OCI-LY7 (cell line): ENCODE measurements at regions not wholly inside any gene's neighbourhood (a gene's known extent, or its start where the extent isn't known, plus 50 kb on each side); places are given as distances from the start of the nearest gene placed in this dataset.

Experiments used
- BruUV-seq: library from RNA; stranded (reverse); fragments of 400-500 nt; replicated peaks from 2 replicates; lab custom pipeline; 2021; lab: Mats Ljungman, UMichigan
- CTCF ChIA-PET: fragments of 300-600 bp; sonication (Branson Sonifier 250); formaldehyde crosslinking; loops from one replicate; lab custom pipeline; 2022; ENCODE audit warnings: antibody characterized with exemption; ENCODE audit not compliant: unreplicated experiment; lab: Charles Lee
- POLR2A ChIA-PET: fragments of 300-600 bp; sonication (Branson Sonifier 250); formaldehyde crosslinking; loops from one replicate; lab custom pipeline; 2022; ENCODE audit warnings: antibody characterized with exemption; lab: Charles Lee
- DNase-seq: peaks from one replicate; pipeline ENCODE4 v3.0.0-alpha.2; 2015; ENCODE audit warnings: low spot score
- H2AFZ ChIP-seq: fragments of 200-600 bp; sonication (generic), shearing (Covaris generic); 2 replicates; pipeline ENCODE4 v1.6.1; 2014; ENCODE audit warnings: mild to moderate bottlenecking, antibody characterized with exemption, low read length, moderate library complexity
- H3K27ac ChIP-seq: fragments of 200-600 bp; sonication (generic); 2 replicates; pipeline ENCODE4 v1.5.1; 2014; ENCODE audit warnings: mixed run types, low read depth, mild to moderate bottlenecking, moderate library complexity, low read length, inconsistent platforms; ENCODE audit not compliant: poor library complexity, severe bottlenecking
- H3K36me3 ChIP-seq: fragments of 200-600 bp; sonication (generic); 2 replicates; pipeline ENCODE4 v1.6.1; 2014; ENCODE audit warnings: mild to moderate bottlenecking, antibody characterized with exemption, low read length, moderate library complexity, mixed read lengths; ENCODE audit not compliant: insufficient read depth
- H3K4me1 ChIP-seq: fragments of 200-600 bp; sonication (generic); 2 replicates; pipeline ENCODE4 v1.5.1; 2014; ENCODE audit warnings: mild to moderate bottlenecking, low read length; ENCODE audit not compliant: insufficient read depth, poor library complexity, severe bottlenecking
- H3K4me2 ChIP-seq: fragments of 200-600 bp; sonication (generic); 2 replicates; pipeline ENCODE4 v1.6.1; 2014; ENCODE audit warnings: mild to moderate bottlenecking, low read length
- H3K4me3 ChIP-seq: fragments of 200-600 bp; sonication (generic); 2 replicates; pipeline ENCODE4 v1.5.1; 2014; ENCODE audit warnings: mild to moderate bottlenecking, low read depth, low read length; ENCODE audit not compliant: poor library complexity, severe bottlenecking
- H3K79me2 ChIP-seq: fragments of 200-600 bp; sonication (generic); 2 replicates; pipeline ENCODE4 v1.6.1; 2016; ENCODE audit warnings: low read depth, mild to moderate bottlenecking, low read length, moderate library complexity, mixed read lengths; ENCODE audit not compliant: insufficient read depth
- H3K9me2 ChIP-seq: fragments of 200-600 bp; sonication (generic); 2 replicates; pipeline ENCODE4 v1.6.1; 2016; ENCODE audit warnings: mild to moderate bottlenecking, low read length, mixed read lengths; ENCODE audit not compliant: insufficient read depth
- H3K9me3 ChIP-seq: fragments of 200-600 bp; sonication (generic); 2 replicates; pipeline ENCODE4 v1.6.1; 2014; ENCODE audit warnings: mild to moderate bottlenecking, mixed run types, low read length, mixed read lengths
- H4K20me1 ChIP-seq: fragments of 200-600 bp; sonication (generic); 2 replicates; pipeline ENCODE4 v1.6.1; 2014; ENCODE audit warnings: mild to moderate bottlenecking, antibody characterized with exemption, low read length, moderate library complexity, mixed read lengths; ENCODE audit not compliant: insufficient read depth
- EZH2phosphoT487 ChIP-seq: fragments of 200-600 bp; sonication (generic); IDR thresholded peaks from 2 replicates; pipeline ENCODE4 v1.6.1; 2018; ENCODE audit warnings: low read depth, borderline replicate concordance, mild to moderate bottlenecking, mixed run types, antibody characterized with exemption, low read length, moderate library complexity, mixed read lengths
- intact Hi-C: fragments of 100-400 bp; cut with micrococcal nuclease; formaldehyde crosslinking; loops from one replicate; pipeline ENCODE4 v1.10.0; 2022; ENCODE audit not compliant: unreplicated experiment
- TF ChIP-seq, protein P1 (sequence below): fragments of 200-600 bp; sonication (generic); conservative IDR thresholded peaks from 2 replicates; pipeline ENCODE4 v1.5.1; 2014; ENCODE audit warnings: mild to moderate bottlenecking, antibody characterized with exemption, low read length, moderate library complexity, mixed read lengths

DNA sequence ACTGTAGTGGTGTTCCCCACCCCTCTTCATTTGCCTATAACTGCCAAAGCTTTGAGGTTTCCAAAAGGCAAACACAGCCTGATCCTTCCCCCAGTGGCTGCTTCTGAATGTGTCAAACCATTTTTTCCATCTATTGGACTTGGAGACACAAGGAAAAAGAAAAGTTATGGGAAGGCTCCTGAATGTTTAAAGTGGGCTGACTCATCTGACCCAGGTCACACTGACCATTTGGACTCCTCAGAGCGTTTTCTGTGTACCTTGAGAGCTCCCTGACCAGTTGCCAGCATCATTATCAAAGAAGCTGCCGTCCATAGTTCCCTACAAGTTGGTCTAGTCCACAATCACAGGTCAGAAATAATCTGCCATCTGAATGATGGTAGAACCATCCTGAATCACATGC lies 123.4 kb upstream of the COL3A1 start:
- TF ChIP-seq EZH2phosphoT487 = no peak
- TF ChIP-seq, protein P1, sequence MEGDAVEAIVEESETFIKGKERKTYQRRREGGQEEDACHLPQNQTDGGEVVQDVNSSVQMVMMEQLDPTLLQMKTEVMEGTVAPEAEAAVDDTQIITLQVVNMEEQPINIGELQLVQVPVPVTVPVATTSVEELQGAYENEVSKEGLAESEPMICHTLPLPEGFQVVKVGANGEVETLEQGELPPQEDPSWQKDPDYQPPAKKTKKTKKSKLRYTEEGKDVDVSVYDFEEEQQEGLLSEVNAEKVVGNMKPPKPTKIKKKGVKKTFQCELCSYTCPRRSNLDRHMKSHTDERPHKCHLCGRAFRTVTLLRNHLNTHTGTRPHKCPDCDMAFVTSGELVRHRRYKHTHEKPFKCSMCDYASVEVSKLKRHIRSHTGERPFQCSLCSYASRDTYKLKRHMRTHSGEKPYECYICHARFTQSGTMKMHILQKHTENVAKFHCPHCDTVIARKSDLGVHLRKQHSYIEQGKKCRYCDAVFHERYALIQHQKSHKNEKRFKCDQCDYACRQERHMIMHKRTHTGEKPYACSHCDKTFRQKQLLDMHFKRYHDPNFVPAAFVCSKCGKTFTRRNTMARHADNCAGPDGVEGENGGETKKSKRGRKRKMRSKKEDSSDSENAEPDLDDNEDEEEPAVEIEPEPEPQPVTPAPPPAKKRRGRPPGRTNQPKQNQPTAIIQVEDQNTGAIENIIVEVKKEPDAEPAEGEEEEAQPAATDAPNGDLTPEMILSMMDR = no peak
- Histone ChIP-seq H3K36me3 (no peaks in the 10 kb centered on the region), H3K9me3 (no peaks in the 10 kb centered on the region), H3K27ac (no peak overlapping the region), H3K4me3 (no peak overlapping the region), H3K79me2 (no peaks in the 10 kb centered on the region), H4K20me1 (no peaks in the 10 kb centered on the region), H3K4me1 (no peaks in the 10 kb centered on the region), H3K9me2 (no peaks in the 10 kb centered on the region), H3K4me2 (no peak overlapping the region), H2AFZ (no peak overlapping the region)
- ChIA-PET POLR2A (interaction anchor here (1.8 kb wide), 1 partner anchor 9 kb away, joined by 4 read pairs; no protein-coding TSS in a partner anchor), CTCF (no interaction called here)
- intact Hi-C loops = no loop called here
- BruUV-seq = no TSS peak
- DNase-seq = no peak

DNA sequence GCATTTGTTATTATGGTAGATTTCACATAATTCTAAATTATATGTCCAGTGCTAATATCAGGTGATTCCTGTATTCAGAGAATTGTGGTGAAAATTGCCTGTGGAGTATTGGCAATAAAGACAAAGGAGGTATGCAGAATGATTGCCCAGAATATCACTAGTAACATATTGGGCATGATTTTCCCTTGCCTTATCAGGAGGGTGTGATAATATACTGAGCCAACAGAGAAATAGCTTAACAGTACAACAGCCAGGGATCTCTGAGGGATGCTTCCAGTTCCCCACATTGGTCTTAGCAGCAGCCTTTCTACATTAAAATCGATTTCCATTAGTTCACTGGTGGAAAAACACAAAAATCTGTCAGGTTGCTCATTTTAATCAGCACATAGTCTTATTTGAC lies 122.9 kb upstream of the COL3A1 start:
- no peaks in the 10 kb centered on the region for H3K79me2 ChIP-seq
- no peak for DNase-seq
- H3K36me3 ChIP-seq = no peaks in the 10 kb centered on the region
- ChIA-PET POLR2A (interaction anchor here (1.8 kb wide), 1 partner anchor 9 kb away, joined by 4 read pairs; no protein-coding TSS in a partner anchor), CTCF (no interaction called here)
- H4K20me1 ChIP-seq = no peaks in the 10 kb centered on the region
- no peak overlapping the region for H3K27ac ChIP-seq
- H2AFZ ChIP-seq = no peak overlapping the region
- TF ChIP-seq, protein P1 = no peak
- no peak for TF ChIP-seq EZH2phosphoT487
- intact Hi-C loops = no loop called here
- no peaks in the 10 kb centered on the region for H3K9me3 ChIP-seq
- H3K4me3 ChIP-seq = no peak overlapping the region
- H3K4me2 ChIP-seq = no peak overlapping the region
- H3K9me2 ChIP-seq = no peaks in the 10 kb centered on the region
- no TSS peak for BruUV-seq
- no peaks in the 10 kb centered on the region for H3K4me1 ChIP-seq

DNA sequence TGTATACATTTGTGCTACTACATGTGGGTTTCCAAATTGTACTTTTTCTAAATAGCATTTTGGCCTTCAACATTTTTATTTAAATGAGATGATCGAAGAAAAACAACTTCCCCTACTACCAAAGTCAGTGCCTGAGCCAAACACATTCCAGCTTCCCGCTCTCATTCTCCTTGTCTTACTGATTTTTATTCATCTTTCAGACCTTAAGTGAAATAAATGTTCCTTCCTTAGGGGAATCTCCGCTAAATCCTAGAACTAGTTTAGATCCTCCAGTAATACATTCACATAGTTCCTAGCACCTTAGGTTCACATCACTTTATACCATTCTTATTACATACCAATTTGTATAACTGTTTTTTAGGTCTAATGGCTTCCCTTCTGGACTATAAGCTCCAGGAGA lies 122.3 kb upstream of the COL3A1 start:
- Histone ChIP-seq H3K36me3 (no peaks in the 10 kb centered on the region), H3K4me2 (no peak overlapping the region), H3K9me3 (no peaks in the 10 kb centered on the region), H3K4me1 (no peaks in the 10 kb centered on the region), H3K79me2 (no peaks in the 10 kb centered on the region), H3K4me3 (no peak overlapping the region), H4K20me1 (no peaks in the 10 kb centered on the region), H3K9me2 (no peaks in the 10 kb centered on the region), H2AFZ (no peak overlapping the region), H3K27ac (no peak overlapping the region)
- CTCF ChIA-PET = no interaction called here
- POLR2A ChIA-PET = interaction anchor here (0.5 kb wide), 1 partner anchor 362 kb away, joined by 3 read pairs; no protein-coding TSS in a partner anchor
- no peak for DNase-seq
- TF ChIP-seq, protein P1 = no peak
- TF ChIP-seq EZH2phosphoT487 = no peak
- intact Hi-C loops = no loop called here
- BruUV-seq = no TSS peak
